ENCODE measurements at regions not wholly inside any gene's neighbourhood (a gene's known extent, or its start where the extent isn't known, plus 50 kb on each side); places are given as distances from the start of the nearest gene placed in this dataset.

DNA sequence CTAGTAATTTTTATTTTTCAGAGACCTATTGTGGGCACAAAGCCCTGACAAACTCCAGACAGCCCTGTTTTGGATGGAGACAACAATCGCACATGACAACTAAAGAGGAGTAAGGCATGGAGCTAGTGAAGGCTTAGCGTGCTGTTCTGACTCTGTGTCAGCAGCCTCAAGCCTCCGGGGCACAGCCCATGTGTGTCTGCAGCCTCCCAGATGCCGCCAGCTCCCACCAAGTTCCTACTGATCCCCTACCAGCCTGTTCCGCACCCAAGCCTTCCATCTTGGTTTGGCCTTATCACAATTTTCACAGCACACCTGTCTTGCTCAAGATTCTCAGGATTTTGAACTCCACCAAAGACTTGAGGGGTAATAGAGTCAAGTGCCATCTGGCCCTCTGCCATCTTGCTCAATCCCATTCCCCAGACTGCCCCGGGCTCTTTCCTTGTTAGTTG, 70.3 kb upstream of the SH3PXD2B start:
- Histone ChIP-seq H3K36me3 (ENCODE audit: control insufficient read depth, insufficient read depth, low read length) (no peaks in the 10 kb centered on the region), H3K9me1 (ENCODE audit: control insufficient read depth, insufficient read depth, low read length) (no peaks in the 10 kb centered on the region), H3K79me2 (ENCODE audit: control insufficient read depth, insufficient read depth, low read length) (no peaks in the 10 kb centered on the region), H2AFZ (ENCODE audit: low read depth, low read length) (no peak overlapping the region), H3K27ac (ENCODE audit: extremely low read depth, low read depth, low read length) (no peak overlapping the region), H3K4me1 (replicated peaks in 1 of 2; ENCODE audit: control insufficient read depth in 2 of 2, insufficient read depth in 2 of 2, low read length in 2 of 2) (no peaks in the 10 kb centered on the region), H3K4me2 (ENCODE audit: insufficient read depth, low read length) (no peak overlapping the region), H3K27me3 (ENCODE audit: control insufficient read depth in 2 of 2, insufficient read depth in 2 of 2, low read length in 2 of 2) (peaks cover 0 to 12% of the 10 kb centered on the region in 2 experiments; a peak in 2 of 5 replicates), H3K9me3 (replicated peaks; ENCODE audit: control insufficient read depth, insufficient read depth, low read depth, low read length) (no peaks in the 10 kb centered on the region), H3K9ac (ENCODE audit: insufficient read depth in 1 of 2, low read depth in 2 of 2, low read length in 2 of 2) (no peak overlapping the region), H4K20me1 (replicated peaks; ENCODE audit: control insufficient read depth, insufficient read depth, low read length) (no peaks in the 10 kb centered on the region), H3K4me3 (no peak overlapping the region)
- 1% methylated on average over 6 of the region's 6 CpGs for WGBS (ENCODE audit: insufficient coverage, low coverage, missing lambda C conversion rate)
- ChIA-PET POLR2A (no interaction called here), CTCF (ENCODE audit: low intra/inter-chr PET ratio) (no interaction called here)
- FAIRE-seq (no peak), DNase-seq (ENCODE audit: extremely low read depth in 1 of 4, low spot score in 3 of 4) (no peak), ATAC-seq (no peak)
- in situ Hi-C loops (cut with MboI), result no loop called here
- intact Hi-C loops (cut with micrococcal nuclease), result no loop called here
- TF ChIP-seq XRCC3 (IDR thresholded peaks at IDR 0.05) (no peak), EGR1 (conservative IDR thresholded peaks at IDR 0.05) (no peak), CEBPB (tag; IDR thresholded peaks at IDR 0.05) (no peak), ZNF707 (CRISPR knock-in tag; conservative IDR thresholded peaks at IDR 0.05) (no peak), L3MBTL2 (IDR thresholded peaks at IDR 0.05) (no peak), ZNF586 (CRISPR knock-in tag; conservative IDR thresholded peaks at IDR 0.05) (no peak), ZKSCAN1 (IDR thresholded peaks at IDR 0.05; ENCODE audit: low read depth, low read length) (no peak), POLR2G (IDR thresholded peaks at IDR 0.05; ENCODE audit: low read depth, low read length) (no peak), MTF1 (CRISPR knock-in tag; IDR thresholded peaks at IDR 0.05; ENCODE audit: borderline replicate concordance) (no peak), ZFP30 (CRISPR knock-in tag; IDR thresholded peaks at IDR 0.05; ENCODE audit: borderline replicate concordance) (no peak)
- TF ChIP-seq, protein P1, sequence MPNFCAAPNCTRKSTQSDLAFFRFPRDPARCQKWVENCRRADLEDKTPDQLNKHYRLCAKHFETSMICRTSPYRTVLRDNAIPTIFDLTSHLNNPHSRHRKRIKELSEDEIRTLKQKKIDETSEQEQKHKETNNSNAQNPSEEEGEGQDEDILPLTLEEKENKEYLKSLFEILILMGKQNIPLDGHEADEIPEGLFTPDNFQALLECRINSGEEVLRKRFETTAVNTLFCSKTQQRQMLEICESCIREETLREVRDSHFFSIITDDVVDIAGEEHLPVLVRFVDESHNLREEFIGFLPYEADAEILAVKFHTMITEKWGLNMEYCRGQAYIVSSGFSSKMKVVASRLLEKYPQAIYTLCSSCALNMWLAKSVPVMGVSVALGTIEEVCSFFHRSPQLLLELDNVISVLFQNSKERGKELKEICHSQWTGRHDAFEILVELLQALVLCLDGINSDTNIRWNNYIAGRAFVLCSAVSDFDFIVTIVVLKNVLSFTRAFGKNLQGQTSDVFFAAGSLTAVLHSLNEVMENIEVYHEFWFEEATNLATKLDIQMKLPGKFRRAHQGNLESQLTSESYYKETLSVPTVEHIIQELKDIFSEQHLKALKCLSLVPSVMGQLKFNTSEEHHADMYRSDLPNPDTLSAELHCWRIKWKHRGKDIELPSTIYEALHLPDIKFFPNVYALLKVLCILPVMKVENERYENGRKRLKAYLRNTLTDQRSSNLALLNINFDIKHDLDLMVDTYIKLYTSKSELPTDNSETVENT (CRISPR knock-in tag; IDR thresholded peaks at IDR 0.05), result no peak
- BruUV-seq (replicated peaks), result no TSS peak
